Thoracic aorta (tissue), 2 donors: ENCODE measurements at regions not wholly inside any gene's neighbourhood (a gene's known extent, or its start where the extent isn't known, plus 50 kb on each side); places are given as distances from the start of the nearest gene placed in this dataset.

Experiments used
- ATAC-seq: fragments of 150-250 bp; one replicate; pipeline ENCODE4 v1.8.0; 2017; ENCODE audit warnings: low read depth; ENCODE audit not compliant: insufficient number of reproducible peaks, low FRiP score
- DNase-seq: peaks from one replicate; pipeline ENCODE4 v3.0.0-alpha.2; 2020; ENCODE audit warnings: low spot score
- H3K27ac ChIP-seq, 2 donors: fragments of 200-600 bp; sonication (generic); 1 replicate in 1 of 2; 2 replicates in 1 of 2; pipeline ENCODE4 v1.5.1; 2016; ENCODE audit warnings: mild to moderate bottlenecking in 2 of 2, moderate library complexity in 2 of 2
- H3K27me3 ChIP-seq: fragments of 200-600 bp; sonication (generic); replicated peaks from 2 replicates; pipeline ENCODE4 v1.6.0; 2016; ENCODE audit warnings: mild to moderate bottlenecking; ENCODE audit not compliant: insufficient read depth
- H3K36me3 ChIP-seq: fragments of 200-600 bp; sonication (generic); one replicate; pipeline ENCODE4 v1.5.1; 2016
- H3K4me1 ChIP-seq, 2 donors: fragments of 200-600 bp; sonication (generic); 1 replicate in 1 of 2; 2 replicates in 1 of 2; pipeline versions ENCODE4 v1.5.1 to v1.6.0; 2016; ENCODE audit warnings: low read depth in 2 of 2, mild to moderate bottlenecking in 1 of 2; ENCODE audit not compliant: control insufficient read depth in 1 of 2
- H3K4me3 ChIP-seq: fragments of 200-600 bp; sonication (generic); 2 replicates; pipeline ENCODE4 v1.5.1; 2016; ENCODE audit warnings: mild to moderate bottlenecking
- H3K9me3 ChIP-seq: fragments of 200-600 bp; sonication (generic); 2 replicates; pipeline ENCODE4 v1.5.1; 2016
- CTCF ChIP-seq: fragments of 200-600 bp; sonication (generic); IDR thresholded peaks from one replicate; pipeline ENCODE4 v1.5.1; 2019; ENCODE audit warnings: antibody characterized with exemption

- Histone ChIP-seq H3K4me3 (no peak overlapping the region), H3K4me1 (no peaks in the 10 kb centered on the region), H3K27ac (no peak overlapping the region), H3K36me3 (no peaks in the 10 kb centered on the region), H3K27me3 (no peaks in the 10 kb centered on the region), H3K9me3 (no peaks in the 10 kb centered on the region)
- no peak for DNase-seq
- no peak for ATAC-seq
- TF ChIP-seq CTCF, result no peak
These were observed 1083.9 kb upstream of the INTU start for GRCh38 chr4:126548890-126549289.

GRCh38 chr4:126552321-126552720, 1080.4 kb upstream of the INTU start:
- Histone ChIP-seq H3K36me3 (no peaks in the 10 kb centered on the region), H3K9me3 (no peaks in the 10 kb centered on the region), H3K27ac (no peak overlapping the region), H3K27me3 (no peaks in the 10 kb centered on the region), H3K4me3 (no peak overlapping the region), H3K4me1 (no peaks in the 10 kb centered on the region)
- ATAC-seq (no peak), DNase-seq (no peak)
- no peak for TF ChIP-seq CTCF

GRCh38 chr4:126553248-126553647, 1079.5 kb upstream of the INTU start:
- ATAC-seq, result no peak
- H3K4me3 ChIP-seq, result no peak overlapping the region
- H3K27me3 ChIP-seq, result no peaks in the 10 kb centered on the region
- no peaks in the 10 kb centered on the region for H3K9me3 ChIP-seq
- no peak for TF ChIP-seq CTCF
- H3K27ac ChIP-seq, result no peak overlapping the region
- H3K4me1 ChIP-seq, result no peaks in the 10 kb centered on the region
- no peaks in the 10 kb centered on the region for H3K36me3 ChIP-seq
- DNase-seq, result no peak

GRCh38 chr4:126558596-126558995, 1074.2 kb upstream of the INTU start:
- Histone ChIP-seq H3K36me3 (no peaks in the 10 kb centered on the region), H3K27ac (no peak overlapping the region), H3K27me3 (no peaks in the 10 kb centered on the region), H3K4me1 (no peaks in the 10 kb centered on the region), H3K9me3 (no peaks in the 10 kb centered on the region), H3K4me3 (no peak overlapping the region)
- no peak for TF ChIP-seq CTCF
- DNase-seq (no peak), ATAC-seq (no peak)

GRCh38 chr4:126559961-126560360, 1072.8 kb upstream of the INTU start:
- Histone ChIP-seq H3K9me3 (no peaks in the 10 kb centered on the region), H3K27me3 (no peaks in the 10 kb centered on the region), H3K4me3 (no peak overlapping the region), H3K36me3 (no peaks in the 10 kb centered on the region), H3K27ac (no peak overlapping the region), H3K4me1 (no peaks in the 10 kb centered on the region)
- ATAC-seq, result no peak
- no peak for DNase-seq
- TF ChIP-seq CTCF, result no peak
